AG09319 (cell line): ENCODE measurements at regions not wholly inside any gene's neighbourhood (a gene's known extent, or its start where the extent isn't known, plus 50 kb on each side); places are given as distances from the start of the nearest gene placed in this dataset.

Experiments used
- DNase-seq: peaks from one replicate; pipeline ENCODE4 v3.0.0-alpha.2; 2010; ENCODE audit warnings: low read depth; ENCODE audit errors: extremely low read depth
- CTCF ChIP-seq: IDR thresholded peaks from 2 replicates; pipeline ENCODE4 v1.5.1; 2011; ENCODE audit warnings: low read depth, mild to moderate bottlenecking, inconsistent platforms, low read length, moderate library complexity

GRCh38 chr2:105626212-105626965 is 118.3 kb upstream of the NCK2 start:
- no peak for DNase-seq
- TF ChIP-seq CTCF = no peak

GRCh38 chr2:105625632-105626031 is 119.1 kb upstream of the NCK2 start:
- no peak for DNase-seq
- no peak for TF ChIP-seq CTCF

- no peak for DNase-seq
- TF ChIP-seq CTCF = no peak
Measured at GRCh38 chr2:105621038-105621437, 123.7 kb upstream of the NCK2 start.

GRCh38 chr2:105618351-105618659 is 126.4 kb upstream of the NCK2 start:
- TF ChIP-seq CTCF = no peak
- no peak for DNase-seq

- no peak for TF ChIP-seq CTCF
- DNase-seq = no peak
Measured at GRCh38 chr2:105617631-105618350, 126.9 kb upstream of the NCK2 start.

- DNase-seq = no peak
- TF ChIP-seq CTCF = no peak
Measured at GRCh38 chr2:105615305-105615704, 129.4 kb upstream of the NCK2 start.

- no peak for TF ChIP-seq CTCF
Measured at GRCh38 chr2:105611811-105612424, 132.8 kb upstream of the NCK2 start.

More at GRCh38 chr2:105611811-105612424, 132.8 kb upstream of the NCK2 start:
- no peak for DNase-seq
